Astrocyte (in vitro differentiated cells and primary cell): ENCODE measurements at regions not wholly inside any gene's neighbourhood (a gene's known extent, or its start where the extent isn't known, plus 50 kb on each side); places are given as distances from the start of the nearest gene placed in this dataset.

Source experiments
- DNase-seq: peaks from one replicate; pipeline ENCODE4 v3.0.0-alpha.2; 2010; ENCODE audit warnings: low read depth
- FAIRE-seq: peaks from 2 replicates; lab custom pipeline; 2011; peaks lifted over from hg19 to GRCh38; lab: Jason Lieb, UNC
- H2AFZ ChIP-seq: 2 replicates; pipeline ENCODE4 v1.6.0; 2012; ENCODE audit warnings: low read depth, low read length, inconsistent platforms
- H3K27ac ChIP-seq: 2 replicates; pipeline ENCODE4 v1.5.1; 2011; ENCODE audit warnings: low read depth, low read length, inconsistent platforms
- H3K27me3 ChIP-seq: 2 replicates; pipeline ENCODE4 v1.6.0; 2011; ENCODE audit warnings: low read length, inconsistent platforms; ENCODE audit not compliant: insufficient read depth
- H3K36me3 ChIP-seq: 2 replicates; pipeline ENCODE4 v1.5.1; 2011; ENCODE audit warnings: low read length, inconsistent platforms; ENCODE audit not compliant: insufficient read depth
- H3K4me1 ChIP-seq: 2 replicates; pipeline ENCODE4 v1.5.1; 2011; ENCODE audit warnings: low read length, inconsistent platforms; ENCODE audit not compliant: insufficient read depth
- H3K4me2 ChIP-seq: 2 replicates; pipeline ENCODE4 v1.6.0; 2012; ENCODE audit warnings: low read length, inconsistent platforms
- H3K4me3 ChIP-seq: 2 replicates; pipeline ENCODE4 v1.5.1; 2011; ENCODE audit warnings: low read depth, mild to moderate bottlenecking, low read length, inconsistent platforms; ENCODE audit not compliant: insufficient read depth
- H3K79me2 ChIP-seq: 2 replicates; pipeline ENCODE4 v1.6.0; 2012; ENCODE audit warnings: mild to moderate bottlenecking, low read length, inconsistent platforms; ENCODE audit not compliant: insufficient read depth
- H3K9ac ChIP-seq: 2 replicates; pipeline ENCODE4 v1.6.0; 2012; ENCODE audit warnings: mild to moderate bottlenecking, low read length, inconsistent platforms
- H3K9me3 ChIP-seq: 2 replicates; pipeline ENCODE4 v1.5.1; 2012; ENCODE audit warnings: low read depth, mild to moderate bottlenecking, low read length, inconsistent platforms; ENCODE audit not compliant: insufficient read depth
- H4K20me1 ChIP-seq: 2 replicates; pipeline ENCODE4 v1.6.0; 2012; ENCODE audit warnings: low read length, inconsistent platforms; ENCODE audit not compliant: insufficient read depth
- H3K27ac Mint-ChIP-seq: one replicate; pipeline ENCODE4 v1.8.0; 2021; ENCODE audit warnings: mild to moderate bottlenecking, mixed read lengths; ENCODE audit not compliant: unreplicated experiment
- H3K27me3 Mint-ChIP-seq: one replicate; pipeline ENCODE4 v1.8.0; 2021; ENCODE audit warnings: low read depth, mixed read lengths; ENCODE audit not compliant: unreplicated experiment
- H3K36me3 Mint-ChIP-seq: one replicate; pipeline ENCODE4 v1.8.0; 2021; ENCODE audit warnings: low read depth, mixed read lengths; ENCODE audit not compliant: unreplicated experiment
- H3K4me1 Mint-ChIP-seq: one replicate; pipeline ENCODE4 v1.8.0; 2021; ENCODE audit warnings: low read depth, mixed read lengths; ENCODE audit not compliant: unreplicated experiment
- H3K4me3 Mint-ChIP-seq: one replicate; pipeline ENCODE4 v1.8.0; 2021; ENCODE audit warnings: mild to moderate bottlenecking, moderate library complexity, mixed read lengths; ENCODE audit not compliant: unreplicated experiment
- H3K9me3 Mint-ChIP-seq: one replicate; pipeline ENCODE4 v1.8.0; 2021; ENCODE audit warnings: mild to moderate bottlenecking, mixed read lengths; ENCODE audit not compliant: unreplicated experiment
- CTCF ChIP-seq: IDR thresholded peaks from 2 replicates; pipeline ENCODE4 v1.5.1; 2011; ENCODE audit warnings: low read depth, mild to moderate bottlenecking, inconsistent platforms, low read length, moderate library complexity; ENCODE audit not compliant: insufficient read depth
- EZH2 ChIP-seq: IDR thresholded peaks from 2 replicates; pipeline ENCODE4 v1.6.1; 2012; ENCODE audit warnings: mild to moderate bottlenecking, low read length, inconsistent platforms; ENCODE audit not compliant: insufficient read depth

DNA sequence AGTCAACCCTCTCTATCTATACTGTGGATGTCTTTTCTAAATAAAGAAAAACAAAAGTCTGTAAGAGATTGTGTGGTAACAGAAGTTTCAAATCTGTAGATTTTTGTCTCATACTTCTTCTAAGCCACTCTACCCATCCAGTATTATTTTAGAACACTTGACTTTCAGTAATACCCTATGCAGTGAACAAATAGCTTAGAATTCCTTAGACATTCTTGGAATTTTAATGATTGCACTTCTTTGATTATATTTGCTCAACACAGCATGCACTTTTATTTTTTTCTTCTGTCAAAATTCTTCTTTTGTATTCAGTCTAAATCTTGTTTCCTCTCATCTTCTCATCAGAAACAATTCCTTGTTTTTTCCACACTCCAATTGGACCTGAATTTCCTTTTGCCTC is 1080.2 kb downstream of the SUCLG1 start:
- Histone ChIP-seq H3K27ac (no peak overlapping the region), H4K20me1 (no peaks in the 10 kb centered on the region), H3K27me3 (no peaks in the 10 kb centered on the region), H3K9ac (no peak overlapping the region), H3K36me3 (no peaks in the 10 kb centered on the region), H3K9me3 (no peaks in the 10 kb centered on the region), H3K4me3 (no peak overlapping the region), H3K79me2 (no peaks in the 10 kb centered on the region), H3K4me2 (no peak overlapping the region), H2AFZ (no peak overlapping the region), H3K4me1 (no peaks in the 10 kb centered on the region)
- TF ChIP-seq CTCF (no peak), EZH2 (no peak)
- peaks cover 4% of the 10 kb centered on the region for H3K9me3 Mint-ChIP-seq
- DNase-seq, result no peak
- H3K27me3 Mint-ChIP-seq, result no peaks in the 10 kb centered on the region
- no peak overlapping the region for H3K4me3 Mint-ChIP-seq
- no peaks in the 10 kb centered on the region for H3K4me1 Mint-ChIP-seq
- no peak overlapping the region for H3K27ac Mint-ChIP-seq
- FAIRE-seq, result no peak
- no peaks in the 10 kb centered on the region for H3K36me3 Mint-ChIP-seq

DNA sequence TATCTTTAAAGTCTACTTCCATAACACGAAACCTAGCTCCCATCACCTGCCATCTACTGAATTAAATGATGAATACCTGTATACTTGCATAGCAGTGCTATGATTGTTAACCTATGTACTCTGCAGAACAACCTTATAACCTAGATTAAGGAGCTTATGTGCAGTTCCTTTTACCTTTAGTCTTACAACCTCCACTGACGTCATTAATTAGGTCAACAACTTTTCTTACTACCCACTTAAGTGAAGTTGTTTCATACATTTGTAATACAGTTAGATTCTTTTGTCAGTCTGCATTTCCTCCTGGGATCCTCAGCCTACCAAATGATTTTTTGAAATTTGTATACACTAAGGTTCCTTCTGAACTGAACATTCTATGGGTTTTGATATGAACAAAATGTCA is 1082.3 kb downstream of the SUCLG1 start:
- Histone ChIP-seq H3K4me3 (no peak overlapping the region), H3K9ac (no peak overlapping the region), H3K36me3 (no peaks in the 10 kb centered on the region), H3K4me2 (no peak overlapping the region), H3K79me2 (no peaks in the 10 kb centered on the region), H3K27me3 (no peaks in the 10 kb centered on the region), H3K4me1 (no peaks in the 10 kb centered on the region), H3K27ac (no peak overlapping the region), H3K9me3 (no peaks in the 10 kb centered on the region), H4K20me1 (no peaks in the 10 kb centered on the region), H2AFZ (no peak overlapping the region)
- H3K9me3 Mint-ChIP-seq, result peaks cover 4% of the 10 kb centered on the region
- no peak for DNase-seq
- H3K27ac Mint-ChIP-seq, result no peak overlapping the region
- no peaks in the 10 kb centered on the region for H3K36me3 Mint-ChIP-seq
- H3K27me3 Mint-ChIP-seq, result no peaks in the 10 kb centered on the region
- no peak overlapping the region for H3K4me3 Mint-ChIP-seq
- TF ChIP-seq CTCF (no peak), EZH2 (no peak)
- H3K4me1 Mint-ChIP-seq, result no peaks in the 10 kb centered on the region
- no peak for FAIRE-seq

DNA sequence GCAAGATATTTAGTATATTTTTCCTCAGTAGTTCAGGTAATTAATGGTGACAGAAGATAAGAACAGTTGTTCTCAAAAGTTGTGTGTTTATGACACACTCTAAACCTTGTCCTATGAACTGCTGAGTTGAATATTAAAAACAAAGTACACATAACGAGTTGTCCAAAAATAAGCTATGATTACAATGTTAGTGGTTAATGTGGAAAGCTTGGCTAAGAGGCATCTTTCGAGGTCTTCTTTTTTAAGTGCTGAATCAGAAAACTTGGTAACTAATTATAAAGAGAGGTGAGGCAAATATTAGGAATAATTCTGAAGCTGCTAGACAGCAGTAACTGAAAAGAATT is 1088.7 kb downstream of the SUCLG1 start:
- Mint-ChIP-seq H3K27ac (no peak overlapping the region), H3K9me3 (peaks cover under 1% of the 10 kb centered on the region), H3K36me3 (no peaks in the 10 kb centered on the region), H3K4me1 (peaks cover 3% of the 10 kb centered on the region), H3K4me3 (no peak overlapping the region), H3K27me3 (no peaks in the 10 kb centered on the region)
- Histone ChIP-seq H4K20me1 (no peaks in the 10 kb centered on the region), H3K79me2 (no peaks in the 10 kb centered on the region), H3K9me3 (no peaks in the 10 kb centered on the region), H3K36me3 (no peaks in the 10 kb centered on the region), H3K4me2 (no peak overlapping the region), H3K27me3 (no peaks in the 10 kb centered on the region), H2AFZ (no peak overlapping the region), H3K4me3 (no peak overlapping the region), H3K9ac (no peak overlapping the region), H3K27ac (no peak overlapping the region), H3K4me1 (peaks cover 3% of the 10 kb centered on the region)
- TF ChIP-seq CTCF (no peak), EZH2 (no peak)
- no peak for FAIRE-seq
- no peak for DNase-seq
